NT2/D1 (cell line): ENCODE measurements at regions not wholly inside any gene's neighbourhood (a gene's known extent, or its start where the extent isn't known, plus 50 kb on each side); places are given as distances from the start of the nearest gene placed in this dataset.
"Not testable (repeated sequence)": the region's sequence is repeated elsewhere in the genome, so short reads cannot be mapped to it uniquely, and the experiment has no call there.

Experiments used
- DNase-seq: peaks from one replicate; pipeline ENCODE4 v3.0.0-alpha.2; 2011; ENCODE audit warnings: low read depth, low spot score
- H3K27me3 ChIP-seq: 2 replicates; pipeline ENCODE4 v1.6.0; 2011; ENCODE audit warnings: mild to moderate bottlenecking; ENCODE audit not compliant: insufficient read length, insufficient read depth
- H3K36me3 ChIP-seq: 2 replicates; pipeline ENCODE4 v1.6.1; 2011; ENCODE audit warnings: mild to moderate bottlenecking, low read length, mixed read lengths; ENCODE audit not compliant: insufficient read depth, insufficient read length
- H3K4me1 ChIP-seq: 2 replicates; pipeline ENCODE4 v1.5.1; 2011; ENCODE audit not compliant: insufficient read depth, insufficient read length
- H3K4me3 ChIP-seq: 2 replicates; pipeline ENCODE4 v1.5.1; 2011; ENCODE audit warnings: low read depth; ENCODE audit not compliant: insufficient read length
- H3K9ac ChIP-seq: 2 replicates; pipeline ENCODE4 v1.6.0; 2011; ENCODE audit warnings: low read depth; ENCODE audit not compliant: insufficient read length
- H3K9me3 ChIP-seq: 2 replicates; pipeline ENCODE4 v1.5.1; 2011; ENCODE audit warnings: mild to moderate bottlenecking, low read length; ENCODE audit not compliant: insufficient read depth
- SUZ12 ChIP-seq: IDR thresholded peaks from 2 replicates; pipeline ENCODE4 v1.6.1; 2011; ENCODE audit not compliant: insufficient read length, insufficient read depth; ENCODE audit errors: extremely low read depth
- YY1 ChIP-seq: IDR thresholded peaks from 2 replicates; pipeline ENCODE4 v1.6.1; 2011; ENCODE audit not compliant: insufficient read length, insufficient read depth
- ZNF274 ChIP-seq: IDR thresholded peaks from 2 replicates; pipeline ENCODE4 v1.6.1; 2011; ENCODE audit warnings: mild to moderate bottlenecking, low read depth, low read length

DNA sequence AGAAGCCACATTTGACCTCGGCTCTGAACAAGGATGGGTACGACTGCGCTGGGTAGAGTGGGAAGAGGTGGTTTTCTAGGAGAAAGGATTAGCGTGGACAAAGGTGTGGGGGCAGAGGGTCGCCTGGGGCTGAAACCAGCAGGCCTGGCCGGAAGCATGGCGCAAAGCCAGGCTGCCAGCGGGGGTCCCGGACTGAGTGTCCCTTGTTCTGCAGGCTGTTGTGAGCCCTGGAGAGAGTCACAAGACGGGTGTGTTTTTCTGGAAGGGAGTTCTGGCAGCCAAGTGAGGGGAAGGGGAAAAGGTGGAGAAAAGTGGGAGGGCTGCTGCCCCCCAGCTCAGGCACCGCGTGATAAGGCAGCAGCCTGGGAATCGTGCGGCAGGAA is 98.5 kb upstream of the MEF2A start:
- no peak for DNase-seq
- TF ChIP-seq SUZ12 (no peak), ZNF274 (no peak), YY1 (no peak)

DNA sequence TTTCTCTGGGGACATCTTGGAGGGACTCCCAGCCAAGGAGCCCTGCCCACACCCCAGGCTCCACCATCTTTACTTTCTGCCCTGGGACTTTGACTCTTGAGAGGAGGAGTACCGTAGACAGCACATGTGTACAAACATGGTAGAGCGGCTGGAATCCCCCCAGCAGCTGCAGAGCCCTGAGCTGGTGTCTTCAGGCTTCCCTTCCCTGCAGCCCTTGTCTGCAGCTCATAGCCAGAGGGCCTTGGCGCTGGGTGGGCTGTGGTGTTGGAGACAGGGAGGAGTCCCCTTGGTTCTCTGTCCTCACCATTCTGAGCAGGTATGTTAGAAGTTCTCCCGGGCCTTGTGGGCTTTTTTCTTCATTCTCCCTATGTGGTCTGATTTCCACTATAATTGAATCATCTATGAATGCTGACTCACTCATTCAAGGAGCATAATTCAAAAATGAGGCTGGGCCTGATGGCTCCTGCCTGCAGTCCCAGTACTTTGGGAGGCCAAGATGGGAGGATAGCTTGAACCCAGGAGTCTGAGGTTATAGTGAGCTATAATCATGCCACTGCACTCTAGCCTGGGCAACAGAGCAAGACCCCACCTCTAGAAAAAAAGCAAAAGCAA is 97.8 kb upstream of the MEF2A start:
- DNase-seq: no peak
- peaks cover 13% of the 10 kb centered on the region for H3K9me3 ChIP-seq

More for the DNA sequence above, 98.5 kb upstream of the MEF2A start:
- peaks cover 13% of the 10 kb centered on the region for H3K9me3 ChIP-seq
- H3K4me1 ChIP-seq: no peaks in the 10 kb centered on the region
- no peaks in the 10 kb centered on the region for H3K36me3 ChIP-seq
- no peak overlapping the region for H3K9ac ChIP-seq
- no peak overlapping the region for H3K4me3 ChIP-seq
- no peaks in the 10 kb centered on the region for H3K27me3 ChIP-seq

DNA sequence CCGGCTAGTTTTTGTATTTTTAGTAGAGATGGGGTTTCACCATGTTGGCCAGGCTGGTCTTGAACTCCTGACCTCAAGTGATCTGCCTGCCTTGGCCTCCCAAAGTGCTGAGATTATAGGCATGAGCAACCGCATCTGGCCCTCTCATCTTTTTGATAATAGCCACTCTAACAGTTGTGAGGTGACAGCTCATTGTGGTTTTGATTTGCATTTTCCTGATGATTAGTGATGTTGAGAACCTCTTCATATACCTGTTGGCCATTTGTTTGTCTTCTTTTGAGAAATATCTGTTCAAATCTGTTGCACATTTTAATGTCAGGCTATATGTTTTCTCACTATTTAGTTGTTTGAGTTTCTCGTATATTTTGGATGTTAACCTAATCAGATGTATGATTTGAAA is 95.6 kb upstream of the MEF2A start:
- not testable (repeated sequence) for DNase-seq, H3K27me3 ChIP-seq, H3K9me3 ChIP-seq, H3K4me1 ChIP-seq, H3K36me3 ChIP-seq, H3K9ac ChIP-seq, H3K4me3 ChIP-seq

More for the DNA sequence above, 97.8 kb upstream of the MEF2A start:
- no peak overlapping the region for H3K4me3 ChIP-seq
- TF ChIP-seq ZNF274 (no peak), YY1 (no peak), SUZ12 (no peak)
- no peaks in the 10 kb centered on the region for H3K4me1 ChIP-seq
- no peaks in the 10 kb centered on the region for H3K27me3 ChIP-seq
- no peaks in the 10 kb centered on the region for H3K36me3 ChIP-seq
- no peak overlapping the region for H3K9ac ChIP-seq

DNA sequence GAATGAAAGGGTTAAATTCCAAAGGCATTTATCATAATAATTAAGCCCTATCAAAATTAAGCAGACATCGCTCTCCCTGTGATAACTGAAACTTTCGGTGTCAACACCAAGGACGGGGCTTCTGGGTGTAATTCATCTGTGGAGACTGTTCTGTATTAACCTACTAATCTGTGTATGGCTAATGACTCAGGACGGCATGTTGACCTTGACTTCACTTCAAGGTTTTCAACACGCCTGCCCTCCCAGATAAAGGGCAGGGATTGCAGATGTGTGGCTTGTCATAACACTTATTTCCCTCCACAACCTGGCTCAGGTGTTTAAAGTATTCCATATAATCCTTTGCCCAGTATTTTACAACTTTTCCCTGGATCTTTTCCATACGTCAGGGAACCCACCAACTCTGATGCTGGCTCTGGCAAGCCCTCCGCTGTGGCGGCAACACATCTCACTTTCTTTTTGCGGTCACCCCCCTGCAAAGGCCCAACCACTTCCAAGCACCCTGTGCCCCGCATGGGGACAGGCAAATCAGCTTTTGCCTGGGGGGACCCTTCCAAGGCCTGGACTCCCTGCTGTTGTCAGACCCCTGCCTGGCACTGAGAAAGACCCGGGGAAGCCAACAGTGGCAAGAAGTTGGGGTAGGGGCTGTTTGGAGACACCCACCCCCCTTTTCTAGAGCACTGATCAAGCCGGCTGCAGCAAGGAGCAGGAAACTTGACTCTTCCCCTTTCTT is 93.2 kb upstream of the MEF2A start:
- TF ChIP-seq ZNF274 (no peak), YY1 (no peak), SUZ12 (no peak)
- Histone ChIP-seq H3K27me3 (no peaks in the 10 kb centered on the region), H3K36me3 (no peaks in the 10 kb centered on the region), H3K4me1 (peaks cover 6% of the 10 kb centered on the region), H3K9ac (no peak overlapping the region), H3K9me3 (no peaks in the 10 kb centered on the region), H3K4me3 (no peak overlapping the region)
- no peak for DNase-seq

DNA sequence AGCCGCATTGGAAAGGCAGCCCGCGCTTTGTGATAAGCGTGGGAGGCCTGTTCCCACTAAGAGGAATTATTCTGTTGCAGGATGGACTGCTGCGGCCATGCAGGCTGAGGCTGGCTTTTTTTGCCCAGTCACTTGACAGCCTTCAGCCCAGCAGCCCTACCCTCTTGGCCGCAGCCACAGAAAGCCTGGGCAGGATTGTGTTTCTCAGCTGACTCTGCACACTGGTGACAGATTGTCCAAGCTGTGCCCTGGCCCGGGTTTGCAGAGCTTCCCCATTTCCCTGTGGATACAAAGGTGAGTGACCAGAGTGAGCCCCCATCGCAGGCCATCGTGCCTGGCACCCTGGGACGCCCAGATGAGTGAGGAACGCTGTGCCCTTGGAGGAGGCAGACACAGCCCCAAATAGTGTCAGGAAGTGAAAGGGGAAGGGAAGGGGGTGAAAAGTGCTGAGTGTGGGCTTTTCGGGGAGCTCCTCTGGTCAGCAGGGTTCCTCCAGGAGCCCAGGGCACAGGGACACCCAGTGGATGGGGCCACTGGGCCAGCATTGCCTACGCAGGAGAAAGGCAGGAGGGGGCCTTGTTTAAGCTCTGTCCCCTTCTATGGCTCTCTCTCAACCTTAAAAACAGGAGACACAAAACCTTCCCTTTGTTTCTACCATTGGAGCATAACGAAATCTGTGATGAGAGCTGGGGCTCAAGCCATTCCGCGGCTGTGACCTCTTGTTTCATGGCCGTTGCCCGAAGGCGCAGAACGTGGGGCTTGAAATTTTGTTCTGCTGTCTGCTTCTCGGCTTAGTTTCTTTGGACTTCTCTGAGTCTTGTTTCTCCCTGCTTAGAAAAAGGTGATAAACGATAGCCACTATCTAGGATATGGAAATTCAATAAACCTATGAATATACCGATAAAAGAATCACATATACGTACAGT is 91.5 kb upstream of the MEF2A start:
- Histone ChIP-seq H3K27me3 (no peaks in the 10 kb centered on the region), H3K9ac (no peak overlapping the region), H3K9me3 (no peaks in the 10 kb centered on the region), H3K4me1 (peaks cover 6% of the 10 kb centered on the region), H3K36me3 (no peaks in the 10 kb centered on the region), H3K4me3 (no peak overlapping the region)
- TF ChIP-seq YY1: no peak
- no peak for DNase-seq

DNA sequence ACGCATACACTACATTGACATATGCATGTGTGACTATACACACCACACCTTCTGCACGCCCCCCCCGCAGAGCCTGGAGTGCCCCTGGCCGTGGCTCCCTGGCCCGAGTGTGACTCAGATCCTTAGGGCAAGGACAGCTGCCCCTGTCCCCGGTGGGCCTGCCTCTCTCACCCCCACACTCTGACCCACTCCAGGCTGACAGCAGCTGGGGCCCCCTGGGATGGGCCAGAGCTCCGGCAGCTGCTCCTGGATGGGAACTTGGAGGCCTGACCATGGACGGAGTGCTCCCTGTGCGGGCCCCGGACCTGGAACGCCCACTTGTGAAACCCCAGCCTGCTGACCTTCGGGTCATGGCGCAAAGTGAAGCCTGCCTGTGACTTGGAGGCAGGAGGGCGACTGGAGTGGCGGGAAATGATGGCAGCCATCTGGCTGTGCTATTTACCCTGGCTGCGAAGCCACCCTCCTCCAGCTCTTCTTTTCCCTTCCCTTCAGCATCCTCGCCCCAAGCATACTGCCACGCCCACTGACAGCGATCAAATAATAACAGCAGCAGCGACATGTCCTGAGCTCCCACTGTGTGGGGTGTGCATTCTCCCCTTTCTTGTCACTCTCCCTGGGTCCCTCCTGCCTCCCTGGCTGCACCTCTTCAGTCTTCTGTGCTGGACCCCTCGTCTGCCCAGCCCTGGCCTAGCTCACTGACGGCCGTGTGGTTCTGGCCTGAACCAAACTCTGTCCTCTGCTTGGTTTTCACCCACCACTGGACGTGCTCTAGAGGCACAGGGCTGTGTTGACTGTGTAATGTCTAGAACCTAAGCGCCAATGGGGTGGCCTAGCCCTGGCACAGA is 90.7 kb upstream of the MEF2A start:
- Histone ChIP-seq H3K4me3 (no peak overlapping the region), H3K4me1 (peaks cover 6% of the 10 kb centered on the region), H3K27me3 (no peaks in the 10 kb centered on the region), H3K36me3 (no peaks in the 10 kb centered on the region), H3K9me3 (no peaks in the 10 kb centered on the region), H3K9ac (no peak overlapping the region)
- no peak for TF ChIP-seq YY1
- TF ChIP-seq SUZ12: no peak
- no peak for TF ChIP-seq ZNF274
- DNase-seq: no peak
